Trophoblast cell (in vitro differentiated cells and primary cell): ENCODE measurements at regions not wholly inside any gene's neighbourhood (a gene's known extent, or its start where the extent isn't known, plus 50 kb on each side); places are given as distances from the start of the nearest gene placed in this dataset.

Source experiments
- DNase-seq, 2 donors: peaks; one replicate each; pipeline ENCODE4 v3.0.0-alpha.2; 2016
- H2AFZ ChIP-seq: 2 replicates; pipeline ENCODE4 v1.6.1; 2013; ENCODE audit warnings: low read length, moderate library complexity, mild to moderate bottlenecking; ENCODE audit not compliant: insufficient read depth, poor library complexity
- H2AK5ac ChIP-seq: 2 replicates; pipeline ENCODE4 v1.6.1; 2013; ENCODE audit warnings: mild to moderate bottlenecking, low read length
- H2BK120ac ChIP-seq: 2 replicates; pipeline ENCODE4 v1.6.1; 2013; ENCODE audit warnings: low read length, mild to moderate bottlenecking, moderate library complexity; ENCODE audit not compliant: insufficient read depth, poor library complexity
- H2BK12ac ChIP-seq: 2 replicates; pipeline ENCODE4 v1.6.1; 2013; ENCODE audit warnings: mild to moderate bottlenecking, low read length, moderate library complexity
- H2BK5ac ChIP-seq: 2 replicates; pipeline ENCODE4 v1.6.1; 2013; ENCODE audit warnings: low read length, low read depth, moderate library complexity, mild to moderate bottlenecking; ENCODE audit not compliant: poor library complexity
- H3K14ac ChIP-seq: 2 replicates; pipeline ENCODE4 v1.6.1; 2013; ENCODE audit warnings: mild to moderate bottlenecking, low read length
- H3K18ac ChIP-seq: 2 replicates; pipeline ENCODE4 v1.6.1; 2013; ENCODE audit warnings: mild to moderate bottlenecking, low read length
- H3K23ac ChIP-seq: 2 replicates; pipeline ENCODE4 v1.6.1; 2013; ENCODE audit warnings: low read length
- H3K27ac ChIP-seq: 2 replicates; pipeline ENCODE4 v1.5.1; 2013; ENCODE audit warnings: low read depth, mild to moderate bottlenecking, inconsistent platforms, low read length, moderate library complexity
- H3K27me3 ChIP-seq: 2 replicates; pipeline ENCODE4 v1.6.1; 2013; ENCODE audit warnings: inconsistent platforms, mild to moderate bottlenecking, low read length, moderate library complexity; ENCODE audit not compliant: insufficient read depth
- H3K36me3 ChIP-seq, 2 experiments: 1 replicate in 1 of 2; 2 replicates in 1 of 2; pipeline ENCODE4 v1.6.1; 2013; ENCODE audit warnings: low read length in 2 of 2, mild to moderate bottlenecking in 2 of 2, moderate library complexity in 1 of 2; ENCODE audit not compliant: insufficient read depth in 2 of 2, control insufficient read depth in 1 of 2
- H3K4ac ChIP-seq: 2 replicates; pipeline ENCODE4 v1.6.1; 2013; ENCODE audit warnings: low read depth, mild to moderate bottlenecking, low read length, moderate library complexity
- H3K4me1 ChIP-seq, 2 experiments: 1 replicate in 1 of 2; 2 replicates in 1 of 2; pipeline ENCODE4 v1.6.1; 2013; ENCODE audit warnings: low read length in 2 of 2, mild to moderate bottlenecking in 2 of 2, moderate library complexity in 1 of 2; ENCODE audit not compliant: insufficient read depth in 2 of 2, control insufficient read depth in 1 of 2
- H3K4me2 ChIP-seq: 2 replicates; pipeline ENCODE4 v1.6.1; 2013; ENCODE audit warnings: inconsistent platforms, mild to moderate bottlenecking, low read length, moderate library complexity
- H3K4me3 ChIP-seq: 2 replicates; pipeline ENCODE4 v1.5.1; 2013; ENCODE audit warnings: mild to moderate bottlenecking, low read depth, low read length, inconsistent platforms
- H3K79me1 ChIP-seq: one replicate; pipeline ENCODE4 v1.6.1; 2013; ENCODE audit warnings: low read length
- H3K79me2 ChIP-seq: 2 replicates; pipeline ENCODE4 v1.6.1; 2013; ENCODE audit warnings: low read length, mild to moderate bottlenecking; ENCODE audit not compliant: control insufficient read depth, insufficient read depth, poor library complexity
- H3K9ac ChIP-seq: 2 replicates; pipeline ENCODE4 v1.6.1; 2013; ENCODE audit warnings: mild to moderate bottlenecking, low read length
- H3K9me3 ChIP-seq: 2 replicates; pipeline ENCODE4 v1.6.1; 2013; ENCODE audit warnings: low read depth, mild to moderate bottlenecking, control low read depth, inconsistent platforms, low read length; ENCODE audit not compliant: insufficient read depth
- H4K12ac ChIP-seq: 2 replicates; pipeline ENCODE4 v1.6.1; 2013; ENCODE audit warnings: low read depth, mild to moderate bottlenecking, low read length, moderate library complexity
- H4K8ac ChIP-seq: 2 replicates; pipeline ENCODE4 v1.6.1; 2013; ENCODE audit warnings: low read depth, mild to moderate bottlenecking, low read length, moderate library complexity
- H4K91ac ChIP-seq: one replicate; pipeline ENCODE4 v1.6.1; 2013; ENCODE audit warnings: low read depth, mild to moderate bottlenecking, low read length, moderate library complexity
- WGBS: extraction: QIAGEN DNeasy Blood & Tissue Kit; methylation state at CpG from one replicate; pipeline ENCODE4 v1.1.7; 2013; ENCODE audit warnings: missing lambda C conversion rate; ENCODE audit not compliant: insufficient read length, insufficient coverage; ENCODE audit errors: extremely low coverage; 5-methylcytosine and 5-hydroxymethylcytosine counted together

GRCh38 chr13:103895835-103896531 lies 829.8 kb upstream of the SLC10A2 start:
- Histone ChIP-seq H2AK5ac (no peak overlapping the region), H2BK12ac (no peak overlapping the region), H3K4me1 (no peaks in the 10 kb centered on the region), H3K27ac (no peak overlapping the region), H3K36me3 (no peaks in the 10 kb centered on the region), H2BK5ac (no peak overlapping the region), H4K91ac (no peak overlapping the region), H3K79me2 (no peaks in the 10 kb centered on the region), H3K9me3 (no peaks in the 10 kb centered on the region), H3K4me2 (no peak overlapping the region), H3K79me1 (no peaks in the 10 kb centered on the region), H3K27me3 (no peaks in the 10 kb centered on the region), H3K4ac (no peak overlapping the region), H2AFZ (no peak overlapping the region), H3K14ac (no peak overlapping the region), H2BK120ac (no peak overlapping the region), H4K8ac (no peak overlapping the region), H3K23ac (no peak overlapping the region), H3K9ac (no peak overlapping the region), H3K18ac (no peak overlapping the region), H4K12ac (no peak overlapping the region), H3K4me3 (no peak overlapping the region)
- no CpG with 5 or more reads among the region's 1 CpG for WGBS
- DNase-seq = no peak

DNA sequence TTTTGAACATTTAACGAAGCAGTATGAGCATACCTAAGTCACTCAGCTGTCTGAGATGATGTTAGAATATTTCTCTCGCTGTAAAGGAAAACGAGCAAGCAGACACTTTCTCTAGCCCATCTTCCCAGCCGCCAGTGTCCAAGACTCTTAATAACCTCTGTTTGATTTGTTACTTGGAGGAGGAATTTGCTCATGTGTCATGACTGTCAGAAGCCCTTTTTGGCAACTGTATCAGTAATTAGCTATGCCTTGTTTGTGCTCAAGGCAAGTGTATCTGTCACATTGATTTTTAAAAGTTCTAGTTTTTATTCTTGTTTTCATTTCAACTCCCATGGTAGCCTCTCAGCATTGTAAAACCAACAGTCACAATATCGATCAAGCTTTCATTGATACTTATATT lies 828.4 kb upstream of the SLC10A2 start:
- Histone ChIP-seq H3K79me1 (no peaks in the 10 kb centered on the region), H2AK5ac (no peak overlapping the region), H3K9me3 (no peaks in the 10 kb centered on the region), H3K14ac (no peak overlapping the region), H3K79me2 (no peaks in the 10 kb centered on the region), H3K4me2 (no peak overlapping the region), H3K27me3 (no peaks in the 10 kb centered on the region), H3K36me3 (no peaks in the 10 kb centered on the region), H4K12ac (no peak overlapping the region), H3K4me3 (no peak overlapping the region), H3K4ac (no peak overlapping the region), H2BK5ac (no peak overlapping the region), H4K8ac (no peak overlapping the region), H2AFZ (no peak overlapping the region), H3K18ac (no peak overlapping the region), H3K9ac (no peak overlapping the region), H3K4me1 (no peaks in the 10 kb centered on the region), H2BK120ac (no peak overlapping the region), H3K23ac (no peak overlapping the region), H3K27ac (no peak overlapping the region), H2BK12ac (no peak overlapping the region), H4K91ac (no peak overlapping the region)
- WGBS = no CpG with 5 or more reads among the region's 5 CpGs
- DNase-seq = no peak

- Histone ChIP-seq H3K18ac (no peak overlapping the region), H2BK120ac (no peak overlapping the region), H3K4me1 (no peaks in the 10 kb centered on the region), H3K14ac (no peak overlapping the region), H3K23ac (no peak overlapping the region), H3K4me2 (no peak overlapping the region), H3K36me3 (no peaks in the 10 kb centered on the region), H2AK5ac (no peak overlapping the region), H3K27me3 (no peaks in the 10 kb centered on the region), H2BK5ac (no peak overlapping the region), H3K4me3 (no peak overlapping the region), H4K12ac (no peak overlapping the region), H3K9ac (no peak overlapping the region), H3K9me3 (no peaks in the 10 kb centered on the region), H4K8ac (no peak overlapping the region), H3K4ac (no peak overlapping the region), H4K91ac (no peak overlapping the region), H2BK12ac (no peak overlapping the region), H3K27ac (no peak overlapping the region), H2AFZ (no peak overlapping the region), H3K79me2 (no peaks in the 10 kb centered on the region), H3K79me1 (no peaks in the 10 kb centered on the region)
- no CpG with 5 or more reads among the region's 7 CpGs for WGBS
- DNase-seq = no peak
Observed at GRCh38 chr13:103884101-103884723, 818.0 kb upstream of the SLC10A2 start.

- no CpG with 5 or more reads among the region's 8 CpGs for WGBS
- H2AFZ ChIP-seq = no peak overlapping the region
- H3K9me3 ChIP-seq = no peaks in the 10 kb centered on the region
- no peak overlapping the region for H4K91ac ChIP-seq
- no peaks in the 10 kb centered on the region for H3K79me1 ChIP-seq
- H3K27me3 ChIP-seq = no peaks in the 10 kb centered on the region
- H4K12ac ChIP-seq = no peak overlapping the region
- H2BK5ac ChIP-seq = no peak overlapping the region
- H3K36me3 ChIP-seq = no peaks in the 10 kb centered on the region
- peak in 1 of 2 donors; percentile 39 for DNase-seq
- H3K14ac ChIP-seq = no peak overlapping the region
- H3K27ac ChIP-seq = no peak overlapping the region
- H3K9ac ChIP-seq = no peak overlapping the region
- H3K4ac ChIP-seq = no peak overlapping the region
- no peaks in the 10 kb centered on the region for H3K79me2 ChIP-seq
- H2BK12ac ChIP-seq = no peak overlapping the region
- no peak overlapping the region for H4K8ac ChIP-seq
- H3K4me2 ChIP-seq = no peak overlapping the region
- H2AK5ac ChIP-seq = no peak overlapping the region
- H3K4me3 ChIP-seq = no peak overlapping the region
- no peak overlapping the region for H2BK120ac ChIP-seq
- no peak overlapping the region for H3K23ac ChIP-seq
- H3K18ac ChIP-seq = no peak overlapping the region
- no peaks in the 10 kb centered on the region for H3K4me1 ChIP-seq
Observed at GRCh38 chr13:103883698-103884097, 817.5 kb upstream of the SLC10A2 start.
